ENCODE measurements at regions not wholly inside any gene's neighbourhood (a gene's known extent, or its start where the extent isn't known, plus 50 kb on each side); places are given as distances from the start of the nearest gene placed in this dataset.

DNA sequence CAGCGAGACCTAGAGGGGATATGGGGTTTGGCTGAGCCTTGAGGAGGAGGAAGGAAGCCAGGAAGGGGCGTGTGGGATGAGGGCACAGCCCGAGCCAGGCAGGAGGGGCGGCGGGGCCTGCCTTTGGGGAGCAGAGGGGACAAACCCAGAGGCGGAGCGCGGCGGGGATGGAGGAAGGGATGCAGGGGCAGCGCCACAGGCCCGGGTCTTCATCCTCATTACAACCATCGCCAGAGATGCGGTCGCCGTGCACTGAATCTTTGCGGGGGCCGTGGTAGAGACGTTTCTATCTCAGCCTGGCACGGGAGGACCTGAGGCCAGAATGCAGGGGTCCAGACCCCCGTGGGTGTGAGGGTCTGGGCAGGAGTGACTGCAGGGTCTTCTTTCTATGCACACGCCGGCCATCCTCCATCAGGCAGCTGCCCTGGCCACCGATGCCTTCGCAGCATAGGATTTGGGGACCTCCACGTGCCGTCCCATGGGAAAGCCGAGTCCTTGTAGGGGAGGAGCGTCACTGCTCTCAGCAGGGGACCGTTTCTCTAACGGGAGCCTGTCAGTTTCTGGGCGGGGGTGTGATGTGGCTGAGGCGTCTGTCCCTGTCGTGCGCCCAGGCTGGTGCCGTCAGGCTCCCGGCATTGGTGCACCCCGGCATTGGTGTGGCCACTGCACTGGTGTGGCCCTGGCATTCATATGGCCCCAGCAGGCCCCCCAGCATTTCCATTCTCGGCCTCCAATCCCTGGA, 1267.9 kb downstream of the BRD1 start:
- ATAC-seq (no peak), DNase-seq (ENCODE audit: low read depth, low spot score) (no peak)
- Histone ChIP-seq H3K27me3 (ENCODE audit: control insufficient read depth, insufficient read depth, low read length) (no peaks in the 10 kb centered on the region; the same call in 1 of the 2 replicates), H3K27ac (ENCODE audit: low read length) (no peak overlapping the region), H3K4me3 (ENCODE audit: low read depth in 2 of 2, low read length in 2 of 2) (no peak overlapping the region), H3K9me3 (ENCODE audit: control insufficient read depth, insufficient read depth, low read depth, low read length) (no peaks in the 10 kb centered on the region), H3K4me1 (ENCODE audit: control insufficient read depth, insufficient read depth, low read length) (no peaks in the 10 kb centered on the region), H3K36me3 (ENCODE audit: control insufficient read depth, insufficient read depth, low read length) (no peaks in the 10 kb centered on the region)
- ChIA-PET POLR2A (no interaction called here), CTCF (no interaction called here)
- no TSS peak for BruUV-seq (replicated peaks)
- TF ChIP-seq, protein P1, sequence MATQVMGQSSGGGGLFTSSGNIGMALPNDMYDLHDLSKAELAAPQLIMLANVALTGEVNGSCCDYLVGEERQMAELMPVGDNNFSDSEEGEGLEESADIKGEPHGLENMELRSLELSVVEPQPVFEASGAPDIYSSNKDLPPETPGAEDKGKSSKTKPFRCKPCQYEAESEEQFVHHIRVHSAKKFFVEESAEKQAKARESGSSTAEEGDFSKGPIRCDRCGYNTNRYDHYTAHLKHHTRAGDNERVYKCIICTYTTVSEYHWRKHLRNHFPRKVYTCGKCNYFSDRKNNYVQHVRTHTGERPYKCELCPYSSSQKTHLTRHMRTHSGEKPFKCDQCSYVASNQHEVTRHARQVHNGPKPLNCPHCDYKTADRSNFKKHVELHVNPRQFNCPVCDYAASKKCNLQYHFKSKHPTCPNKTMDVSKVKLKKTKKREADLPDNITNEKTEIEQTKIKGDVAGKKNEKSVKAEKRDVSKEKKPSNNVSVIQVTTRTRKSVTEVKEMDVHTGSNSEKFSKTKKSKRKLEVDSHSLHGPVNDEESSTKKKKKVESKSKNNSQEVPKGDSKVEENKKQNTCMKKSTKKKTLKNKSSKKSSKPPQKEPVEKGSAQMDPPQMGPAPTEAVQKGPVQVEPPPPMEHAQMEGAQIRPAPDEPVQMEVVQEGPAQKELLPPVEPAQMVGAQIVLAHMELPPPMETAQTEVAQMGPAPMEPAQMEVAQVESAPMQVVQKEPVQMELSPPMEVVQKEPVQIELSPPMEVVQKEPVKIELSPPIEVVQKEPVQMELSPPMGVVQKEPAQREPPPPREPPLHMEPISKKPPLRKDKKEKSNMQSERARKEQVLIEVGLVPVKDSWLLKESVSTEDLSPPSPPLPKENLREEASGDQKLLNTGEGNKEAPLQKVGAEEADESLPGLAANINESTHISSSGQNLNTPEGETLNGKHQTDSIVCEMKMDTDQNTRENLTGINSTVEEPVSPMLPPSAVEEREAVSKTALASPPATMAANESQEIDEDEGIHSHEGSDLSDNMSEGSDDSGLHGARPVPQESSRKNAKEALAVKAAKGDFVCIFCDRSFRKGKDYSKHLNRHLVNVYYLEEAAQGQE (IDR thresholded peaks at IDR 0.05; ENCODE audit: insufficient read depth in 1 of 2, low read depth in 2 of 2, low read length in 1 of 2): no peak
- TF ChIP-seq POLR2AphosphoS5 (IDR thresholded peaks at IDR 0.05; ENCODE audit: low read depth, low read length): no peak
- TF ChIP-seq TCF7L2 (IDR thresholded peaks at IDR 0.05; ENCODE audit: low read depth, low read length): no peak
- TF ChIP-seq SIN3A (IDR thresholded peaks at IDR 0.05; ENCODE audit: borderline replicate concordance, insufficient read depth, low read depth, low read length): no peak
- TF ChIP-seq, protein P2, sequence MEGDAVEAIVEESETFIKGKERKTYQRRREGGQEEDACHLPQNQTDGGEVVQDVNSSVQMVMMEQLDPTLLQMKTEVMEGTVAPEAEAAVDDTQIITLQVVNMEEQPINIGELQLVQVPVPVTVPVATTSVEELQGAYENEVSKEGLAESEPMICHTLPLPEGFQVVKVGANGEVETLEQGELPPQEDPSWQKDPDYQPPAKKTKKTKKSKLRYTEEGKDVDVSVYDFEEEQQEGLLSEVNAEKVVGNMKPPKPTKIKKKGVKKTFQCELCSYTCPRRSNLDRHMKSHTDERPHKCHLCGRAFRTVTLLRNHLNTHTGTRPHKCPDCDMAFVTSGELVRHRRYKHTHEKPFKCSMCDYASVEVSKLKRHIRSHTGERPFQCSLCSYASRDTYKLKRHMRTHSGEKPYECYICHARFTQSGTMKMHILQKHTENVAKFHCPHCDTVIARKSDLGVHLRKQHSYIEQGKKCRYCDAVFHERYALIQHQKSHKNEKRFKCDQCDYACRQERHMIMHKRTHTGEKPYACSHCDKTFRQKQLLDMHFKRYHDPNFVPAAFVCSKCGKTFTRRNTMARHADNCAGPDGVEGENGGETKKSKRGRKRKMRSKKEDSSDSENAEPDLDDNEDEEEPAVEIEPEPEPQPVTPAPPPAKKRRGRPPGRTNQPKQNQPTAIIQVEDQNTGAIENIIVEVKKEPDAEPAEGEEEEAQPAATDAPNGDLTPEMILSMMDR (IDR thresholded peaks at IDR 0.05): no peak
- in situ Hi-C loops (cut with HindIII; ENCODE audit: low pct_unique_long_range_greater_than_20kb, low sequenced_read_pairs): no loop called here
- intact Hi-C loops (cut with micrococcal nuclease; ENCODE audit: unreplicated experiment): no loop called here

DNA sequence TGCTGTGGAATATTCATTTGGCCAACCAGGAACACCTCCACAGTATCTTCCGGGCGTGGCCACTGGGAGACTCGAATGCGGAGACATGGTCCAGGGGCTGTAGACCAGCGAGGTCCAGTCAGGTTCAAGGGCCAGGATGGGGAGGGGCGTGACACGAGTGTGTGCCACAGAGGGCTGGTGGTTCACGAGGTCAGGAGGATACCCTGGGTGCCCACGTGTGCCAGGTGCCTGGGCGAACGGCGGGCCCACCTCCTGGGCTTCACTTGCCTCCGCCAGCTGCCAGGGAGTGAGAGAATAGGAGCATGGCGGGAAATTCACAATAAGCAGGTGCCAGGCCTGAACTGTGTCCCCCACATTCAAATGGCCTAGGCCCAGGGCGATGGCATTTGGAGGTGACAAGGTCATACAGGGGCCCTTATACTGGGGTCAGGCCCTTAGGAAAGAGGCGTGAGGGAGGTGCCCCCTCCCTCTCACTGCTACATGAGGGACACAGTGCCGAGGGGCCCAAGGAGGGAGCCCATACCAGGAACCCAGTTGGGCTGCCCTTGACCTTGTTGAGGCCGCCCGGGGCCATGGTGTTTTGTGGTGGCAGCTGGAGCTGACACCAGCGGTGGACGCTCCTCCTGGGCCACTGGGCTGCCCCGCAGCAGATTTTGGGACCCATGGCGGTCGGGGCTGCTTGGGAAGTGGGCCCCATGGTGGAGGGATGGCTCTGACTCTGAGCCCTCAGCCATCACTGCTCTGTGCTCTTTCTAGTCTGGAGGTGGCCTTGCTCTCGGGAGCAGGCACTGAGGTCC, 1268.9 kb downstream of the BRD1 start:
- no peak for DNase-seq (ENCODE audit: low read depth, low spot score)
- Histone ChIP-seq H3K27ac (ENCODE audit: low read length) (no peak overlapping the region), H3K36me3 (ENCODE audit: control insufficient read depth, insufficient read depth, low read length) (no peaks in the 10 kb centered on the region), H3K9me3 (ENCODE audit: control insufficient read depth, insufficient read depth, low read depth, low read length) (no peaks in the 10 kb centered on the region), H3K27me3 (ENCODE audit: control insufficient read depth, insufficient read depth, low read length) (no peaks in the 10 kb centered on the region; the same call in 1 of the 2 replicates), H3K4me1 (ENCODE audit: control insufficient read depth, insufficient read depth, low read length) (no peaks in the 10 kb centered on the region), H3K4me3 (ENCODE audit: low read depth in 2 of 2, low read length in 2 of 2) (no peak overlapping the region)
- ChIA-PET POLR2A (no interaction called here), CTCF (no interaction called here)
- in situ Hi-C loops (cut with HindIII; ENCODE audit: low pct_unique_long_range_greater_than_20kb, low sequenced_read_pairs): no loop called here
- BruUV-seq (replicated peaks): no TSS peak
- intact Hi-C loops (cut with micrococcal nuclease; ENCODE audit: unreplicated experiment): no loop called here
- TF ChIP-seq, protein P1 (IDR thresholded peaks at IDR 0.05; ENCODE audit: insufficient read depth in 1 of 2, low read depth in 2 of 2, low read length in 1 of 2): no peak
- no peak for TF ChIP-seq TCF7L2 (IDR thresholded peaks at IDR 0.05; ENCODE audit: low read depth, low read length)
- TF ChIP-seq, protein P2 (IDR thresholded peaks at IDR 0.05): no peak
- no peak for TF ChIP-seq SIN3A (IDR thresholded peaks at IDR 0.05; ENCODE audit: borderline replicate concordance, insufficient read depth, low read depth, low read length)
- TF ChIP-seq POLR2AphosphoS5 (IDR thresholded peaks at IDR 0.05; ENCODE audit: low read depth, low read length): no peak
- ATAC-seq: no peak

Measured in Panc1 (cell line).